HFFc6 (cell line): ENCODE measurements at regions not wholly inside any gene's neighbourhood (a gene's known extent, or its start where the extent isn't known, plus 50 kb on each side); places are given as distances from the start of the nearest gene placed in this dataset.

ENCODE experiments used
- DNase-seq: peaks from one replicate; pipeline ENCODE4 v3.0.0-alpha.2; 2018
- H3K27ac Mint-ChIP-seq: 2 replicates; pipeline ENCODE4 v1.8.0; 2020; ENCODE audit warnings: mild to moderate bottlenecking, mixed read lengths
- H3K27me3 Mint-ChIP-seq: 2 replicates; pipeline ENCODE4 v1.8.0; 2021; ENCODE audit warnings: mild to moderate bottlenecking, moderate library complexity, mixed read lengths; ENCODE audit not compliant: insufficient read depth
- H3K36me3 Mint-ChIP-seq: 2 replicates; pipeline ENCODE4 v1.8.0; 2021; ENCODE audit warnings: low read depth, mixed read lengths
- H3K4me1 Mint-ChIP-seq: 2 replicates; pipeline ENCODE4 v1.8.0; 2020; ENCODE audit warnings: low read depth, mixed read lengths
- H3K4me3 Mint-ChIP-seq: 2 replicates; pipeline ENCODE4 v1.8.0; 2020; ENCODE audit warnings: mild to moderate bottlenecking, moderate library complexity, mixed read lengths
- H3K9me3 Mint-ChIP-seq: 2 replicates; pipeline ENCODE4 v1.8.0; 2020; ENCODE audit warnings: mild to moderate bottlenecking, mixed read lengths
- TF ChIP-seq, protein P1 (sequence below): fragments of 200-600 bp; sonication (generic); IDR thresholded peaks from 2 replicates; pipeline ENCODE4 v1.5.0; 2021; ENCODE audit warnings: antibody characterized with exemption, mild to moderate bottlenecking

DNA sequence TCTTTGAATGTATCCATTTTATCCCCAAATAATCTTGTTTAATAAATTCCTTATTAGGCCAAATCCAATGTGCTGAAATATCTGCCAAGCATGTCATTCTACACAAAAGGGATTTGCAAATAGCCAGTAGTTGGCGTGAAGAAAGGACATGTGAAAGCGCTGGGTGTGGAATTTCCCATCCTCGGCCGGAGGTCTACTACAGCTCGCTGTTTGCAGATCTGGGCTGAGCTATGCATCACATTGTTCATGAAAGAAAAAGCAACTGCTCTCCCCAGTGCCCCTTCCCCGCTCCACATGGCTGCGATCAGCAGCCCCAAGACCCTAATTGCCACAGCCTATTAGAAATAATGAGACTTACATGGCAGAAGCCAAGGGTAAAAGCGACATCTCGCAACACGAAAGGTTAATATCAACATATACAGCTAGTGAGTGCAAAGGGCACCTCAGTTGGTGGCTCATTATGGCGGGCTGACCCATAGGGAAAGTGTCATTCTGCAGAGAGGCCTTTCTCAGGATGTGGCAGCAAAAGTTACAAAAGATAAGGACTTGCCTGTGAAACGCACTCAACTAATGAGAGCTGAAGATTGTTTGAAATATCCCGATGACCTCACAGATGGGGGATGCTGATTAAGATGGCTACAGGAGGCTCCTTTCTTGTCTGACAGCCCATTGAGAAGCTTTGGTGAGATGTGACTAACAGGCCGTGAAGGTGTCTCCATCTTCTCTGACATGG, 126.9 kb upstream of the CYP1B1 start:
- Mint-ChIP-seq H3K4me3 (no peak overlapping the region), H3K27ac (no peak overlapping the region)

DNA sequence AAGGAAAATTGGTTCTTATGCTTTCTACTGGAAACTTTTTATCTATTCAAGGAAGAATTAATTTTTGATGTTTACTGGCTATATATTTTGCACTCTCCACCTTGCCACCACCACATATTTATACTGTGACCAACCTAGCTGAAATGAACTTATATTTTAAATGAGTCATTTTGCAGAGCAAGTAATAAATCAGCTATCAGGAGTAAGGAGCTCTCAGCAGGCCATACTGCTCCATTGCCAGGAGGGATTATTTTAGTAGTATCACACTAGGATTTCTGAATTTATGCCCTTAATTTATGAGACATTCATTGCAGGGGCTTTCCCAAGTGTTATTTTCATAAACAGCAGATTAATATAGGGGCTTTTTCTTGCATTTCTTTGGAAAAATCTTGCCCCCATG, 125.8 kb upstream of the CYP1B1 start:
- peaks cover 19% of the 10 kb centered on the region for H3K27me3 Mint-ChIP-seq
- no peak overlapping the region for H3K27ac Mint-ChIP-seq
- H3K9me3 Mint-ChIP-seq = no peaks in the 10 kb centered on the region
- TF ChIP-seq, protein P1, sequence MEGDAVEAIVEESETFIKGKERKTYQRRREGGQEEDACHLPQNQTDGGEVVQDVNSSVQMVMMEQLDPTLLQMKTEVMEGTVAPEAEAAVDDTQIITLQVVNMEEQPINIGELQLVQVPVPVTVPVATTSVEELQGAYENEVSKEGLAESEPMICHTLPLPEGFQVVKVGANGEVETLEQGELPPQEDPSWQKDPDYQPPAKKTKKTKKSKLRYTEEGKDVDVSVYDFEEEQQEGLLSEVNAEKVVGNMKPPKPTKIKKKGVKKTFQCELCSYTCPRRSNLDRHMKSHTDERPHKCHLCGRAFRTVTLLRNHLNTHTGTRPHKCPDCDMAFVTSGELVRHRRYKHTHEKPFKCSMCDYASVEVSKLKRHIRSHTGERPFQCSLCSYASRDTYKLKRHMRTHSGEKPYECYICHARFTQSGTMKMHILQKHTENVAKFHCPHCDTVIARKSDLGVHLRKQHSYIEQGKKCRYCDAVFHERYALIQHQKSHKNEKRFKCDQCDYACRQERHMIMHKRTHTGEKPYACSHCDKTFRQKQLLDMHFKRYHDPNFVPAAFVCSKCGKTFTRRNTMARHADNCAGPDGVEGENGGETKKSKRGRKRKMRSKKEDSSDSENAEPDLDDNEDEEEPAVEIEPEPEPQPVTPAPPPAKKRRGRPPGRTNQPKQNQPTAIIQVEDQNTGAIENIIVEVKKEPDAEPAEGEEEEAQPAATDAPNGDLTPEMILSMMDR = no peak
- no peaks in the 10 kb centered on the region for H3K36me3 Mint-ChIP-seq
- H3K4me1 Mint-ChIP-seq = no peaks in the 10 kb centered on the region
- H3K4me3 Mint-ChIP-seq = no peak overlapping the region
- DNase-seq = no peak

More for the DNA sequence above, 126.9 kb upstream of the CYP1B1 start:
- DNase-seq = no peak
- Mint-ChIP-seq H3K4me1 (no peaks in the 10 kb centered on the region), H3K9me3 (no peaks in the 10 kb centered on the region), H3K36me3 (no peaks in the 10 kb centered on the region), H3K27me3 (peaks cover 19% of the 10 kb centered on the region)
- TF ChIP-seq, protein P1 = no peak

DNA sequence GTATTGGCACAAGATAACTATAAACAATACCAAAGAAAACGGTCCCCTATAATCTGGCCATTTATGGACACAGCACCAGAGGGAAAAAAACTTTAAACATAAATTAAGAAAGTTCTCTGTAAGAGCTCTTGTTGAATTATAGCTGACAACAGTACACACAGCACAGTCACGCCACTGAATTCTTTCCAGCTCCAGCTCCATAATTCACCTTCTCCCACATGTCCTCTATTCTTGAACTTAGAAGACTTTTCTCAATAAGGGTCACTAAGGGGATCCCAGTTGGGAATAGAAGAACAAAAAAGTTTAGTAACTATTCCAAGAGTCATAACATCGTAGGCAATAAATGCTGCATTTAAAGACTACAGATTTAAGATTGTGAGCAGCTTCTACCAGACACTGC, 124.6 kb upstream of the CYP1B1 start:
- Mint-ChIP-seq H3K4me3 (no peak overlapping the region), H3K4me1 (no peaks in the 10 kb centered on the region), H3K27me3 (peaks cover 21% of the 10 kb centered on the region), H3K36me3 (no peaks in the 10 kb centered on the region), H3K9me3 (no peaks in the 10 kb centered on the region), H3K27ac (no peak overlapping the region)
- DNase-seq = no peak
- TF ChIP-seq, protein P1 = no peak

DNA sequence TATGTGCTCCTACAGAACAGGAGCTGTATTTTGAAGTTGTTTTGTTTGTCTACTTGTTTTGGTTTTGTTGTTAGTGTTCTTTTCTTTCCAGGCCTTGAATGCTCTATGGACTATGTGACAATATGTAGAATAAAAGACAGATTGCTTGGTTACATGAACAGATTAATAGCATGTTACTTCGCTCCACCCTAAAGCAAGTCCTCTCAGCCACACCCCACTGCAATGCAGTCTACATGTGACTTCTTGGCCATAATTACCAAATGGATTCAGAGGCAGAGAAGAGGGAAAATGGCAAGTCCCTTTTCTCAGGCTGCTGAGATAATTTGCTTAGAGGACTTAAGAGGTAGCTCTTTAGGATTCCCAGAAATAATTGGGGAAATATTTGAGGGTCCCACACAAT, 123.2 kb upstream of the CYP1B1 start:
- H3K27me3 Mint-ChIP-seq = peaks cover 21% of the 10 kb centered on the region
- TF ChIP-seq, protein P1 = no peak
- H3K27ac Mint-ChIP-seq = no peak overlapping the region
- DNase-seq = no peak
- no peak overlapping the region for H3K4me3 Mint-ChIP-seq
- H3K36me3 Mint-ChIP-seq = no peaks in the 10 kb centered on the region
- H3K4me1 Mint-ChIP-seq = no peaks in the 10 kb centered on the region
- H3K9me3 Mint-ChIP-seq = no peaks in the 10 kb centered on the region

DNA sequence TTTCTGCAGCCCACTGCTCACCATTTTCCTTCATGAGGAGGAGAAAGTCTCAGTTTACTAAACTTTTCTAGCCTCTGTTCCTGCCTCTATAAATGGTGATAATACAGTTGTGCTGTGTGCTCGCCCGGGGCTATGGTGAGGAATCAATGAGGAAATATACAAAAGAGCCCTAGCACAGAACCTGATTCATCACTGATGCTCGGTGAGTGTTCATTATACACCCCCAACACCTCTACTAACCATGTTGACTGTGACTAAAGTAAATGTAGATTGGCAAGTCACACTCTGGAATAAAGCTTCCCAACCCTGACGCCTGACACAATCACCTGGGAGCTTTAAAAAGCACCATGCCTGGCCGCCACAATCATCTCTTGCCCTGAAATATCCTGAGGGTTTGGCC, 118.8 kb upstream of the CYP1B1 start:
- Mint-ChIP-seq H3K4me1 (no peaks in the 10 kb centered on the region), H3K27me3 (peaks cover 18% of the 10 kb centered on the region), H3K27ac (no peak overlapping the region), H3K4me3 (no peak overlapping the region), H3K36me3 (no peaks in the 10 kb centered on the region), H3K9me3 (no peaks in the 10 kb centered on the region)
- TF ChIP-seq, protein P1 = no peak
- DNase-seq = no peak

DNA sequence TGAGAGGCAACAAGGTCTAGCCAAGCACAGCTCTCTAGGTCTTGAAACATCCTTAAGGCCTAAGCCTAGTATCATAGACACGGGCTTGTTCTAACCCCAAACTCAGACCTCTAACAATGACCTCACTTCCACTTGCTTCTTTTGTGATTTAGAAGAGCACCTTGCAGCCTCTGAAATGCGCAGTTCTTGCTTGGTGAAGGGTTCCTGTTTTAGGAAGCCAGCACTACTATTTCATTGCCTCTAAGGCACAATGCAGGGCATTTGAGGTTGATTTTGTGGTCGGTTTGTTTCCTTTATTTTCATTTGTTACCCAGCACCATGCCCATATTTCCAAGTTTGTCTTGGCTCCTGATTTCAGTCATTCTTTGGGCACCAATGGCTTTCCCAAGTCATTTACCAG, 117.0 kb upstream of the CYP1B1 start:
- Mint-ChIP-seq H3K9me3 (no peaks in the 10 kb centered on the region), H3K4me1 (no peaks in the 10 kb centered on the region), H3K27me3 (peaks cover 10% of the 10 kb centered on the region), H3K36me3 (no peaks in the 10 kb centered on the region), H3K27ac (no peak overlapping the region), H3K4me3 (no peak overlapping the region)
- TF ChIP-seq, protein P1 = no peak
- no peak for DNase-seq
